Fibroblast of skin of left biceps (primary cell): ENCODE measurements at regions not wholly inside any gene's neighbourhood (a gene's known extent, or its start where the extent isn't known, plus 50 kb on each side); places are given as distances from the start of the nearest gene placed in this dataset.
"Not testable (repeated sequence)": the region's sequence is repeated elsewhere in the genome, so short reads cannot be mapped to it uniquely, and the experiment has no call there.

Source experiments
- DNase-seq, 2 experiments: peaks; one replicate each; pipeline ENCODE4 v3.0.0-alpha.2; 2013; ENCODE audit warnings: low read depth in 2 of 2

DNA sequence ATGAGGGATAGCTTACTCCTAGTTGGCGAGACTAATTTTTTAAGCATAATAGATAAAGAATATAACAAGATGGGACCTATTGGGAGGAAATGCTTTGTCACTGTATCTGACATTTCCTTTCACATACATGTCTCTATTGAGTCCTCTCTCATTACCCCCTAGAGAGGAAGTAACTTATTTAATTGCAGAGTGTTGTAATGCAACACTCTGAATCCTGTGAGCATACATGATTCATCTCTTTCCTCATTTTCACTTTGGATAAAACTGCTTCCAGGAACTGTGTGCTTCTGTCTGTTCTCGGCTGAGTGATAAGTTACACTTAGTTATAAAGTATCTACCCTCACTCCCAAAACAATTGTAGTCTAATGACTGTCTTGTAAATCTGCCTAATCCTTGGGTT is 266.1 kb upstream of the ANXA10 start:
- peak; percentile 4 for DNase-seq

DNA sequence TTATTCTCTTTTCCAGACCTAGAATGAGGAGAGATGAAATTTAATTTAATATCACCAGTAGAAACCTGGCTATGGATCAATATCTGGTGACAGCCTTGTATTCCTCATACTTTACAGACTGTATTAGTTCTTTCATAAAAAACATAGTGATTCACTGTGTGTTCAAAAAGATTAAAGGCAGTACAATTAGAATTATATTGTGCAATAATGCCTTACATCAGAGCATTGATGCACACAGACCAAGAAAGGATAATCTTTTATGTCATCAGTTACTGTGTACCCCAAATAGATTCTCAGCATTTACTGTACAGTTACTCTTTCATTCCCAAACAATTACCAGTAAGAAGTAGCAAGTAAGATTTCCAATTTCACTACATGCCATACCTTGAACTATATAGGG is 260.5 kb upstream of the ANXA10 start:
- DNase-seq: no peak

GRCh38 chr4:167838686-167839085 is 253.7 kb upstream of the ANXA10 start:
- no peak for DNase-seq

DNA sequence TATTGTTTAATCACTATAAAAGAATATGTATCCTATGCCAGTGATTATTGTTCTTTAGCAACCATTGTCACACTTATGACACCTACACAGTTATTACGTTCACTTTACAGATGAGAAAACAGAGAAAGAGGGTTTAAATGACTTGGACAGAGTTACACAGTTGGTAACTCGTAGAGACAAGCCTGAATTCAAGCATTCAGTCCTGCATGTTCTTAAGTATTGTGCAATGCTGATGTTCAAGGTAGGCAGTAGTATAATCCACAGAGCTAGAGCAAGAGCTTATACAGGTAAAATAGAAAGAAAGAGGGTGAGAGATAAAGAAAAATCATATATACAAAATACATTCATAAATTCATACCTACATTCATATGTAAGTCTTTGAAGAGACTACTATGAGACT is 249.8 kb upstream of the ANXA10 start:
- no peak for DNase-seq

- no peak for DNase-seq
These were observed 237.5 kb upstream of the ANXA10 start for GRCh38 chr4:167854881-167855280.

- not testable (repeated sequence) for DNase-seq
These were observed 234.2 kb upstream of the ANXA10 start for GRCh38 chr4:167858127-167858526.

DNA sequence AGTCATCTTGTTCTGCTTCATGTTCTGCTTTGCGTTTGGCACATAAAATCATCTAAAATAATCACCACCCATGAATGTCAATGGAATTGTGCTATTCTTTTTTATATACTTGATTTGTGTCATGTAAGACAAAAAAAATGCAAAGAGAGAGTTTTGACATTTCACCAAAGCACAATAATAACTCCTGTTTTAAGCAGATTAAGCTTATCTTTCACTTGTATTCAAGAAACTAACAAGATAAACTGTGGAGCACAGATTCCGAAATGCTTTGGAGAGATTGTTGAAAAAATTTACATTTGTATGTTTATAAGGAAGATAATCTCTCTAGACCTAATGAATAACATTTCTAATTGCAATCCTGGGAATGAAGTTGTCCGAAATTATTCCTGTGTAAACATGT is 225.1 kb upstream of the ANXA10 start:
- DNase-seq: no peak

GRCh38 chr4:167868163-167868562 is 224.2 kb upstream of the ANXA10 start:
- no peak for DNase-seq

DNA sequence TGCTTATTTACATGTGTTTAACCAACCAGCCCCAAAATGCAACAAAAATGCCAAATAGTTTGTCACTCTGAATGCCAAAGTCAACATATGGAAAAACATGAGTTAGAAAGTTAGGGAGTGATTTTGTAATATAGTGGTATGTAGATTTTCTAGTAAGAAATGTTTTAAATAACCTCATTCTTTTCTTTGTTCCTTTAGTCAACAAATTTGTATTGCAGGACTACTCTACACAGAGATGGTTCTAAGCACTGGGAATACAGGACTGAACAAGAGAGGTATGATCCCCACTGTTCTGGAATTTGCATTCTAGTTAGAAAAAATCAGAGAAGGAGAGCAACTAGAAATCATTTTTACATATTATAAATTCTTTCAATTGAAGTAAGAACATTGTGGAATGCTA is 218.8 kb upstream of the ANXA10 start:
- peak; percentile 34 to 37 for DNase-seq

- DNase-seq: not testable (repeated sequence)
These were observed 216.2 kb upstream of the ANXA10 start for GRCh38 chr4:167876091-167876490.

DNA sequence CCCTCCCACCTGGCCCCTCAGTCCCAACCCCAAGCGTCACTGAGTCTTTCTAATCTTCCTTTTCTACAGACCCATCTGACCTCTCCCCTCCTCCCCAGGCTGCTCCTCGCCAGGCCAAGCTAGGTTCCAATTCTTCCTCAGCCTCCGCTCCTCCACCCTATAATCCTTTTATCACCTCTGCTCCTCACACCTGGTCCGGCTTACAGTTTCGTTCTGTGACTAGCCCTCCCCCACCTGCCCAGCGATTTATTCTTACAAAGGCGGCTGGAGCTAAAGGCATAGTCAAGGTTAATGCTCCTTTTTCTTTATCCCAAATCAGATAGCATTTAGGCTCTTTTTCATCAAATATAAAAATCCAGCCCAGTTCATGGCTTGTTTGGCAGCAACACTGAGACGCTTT is 214.5 kb upstream of the ANXA10 start:
- DNase-seq: not testable (repeated sequence)

GRCh38 chr4:167883266-167883665 is 209.1 kb upstream of the ANXA10 start:
- DNase-seq: peak in 1 of 2 experiments; percentile 52

DNA sequence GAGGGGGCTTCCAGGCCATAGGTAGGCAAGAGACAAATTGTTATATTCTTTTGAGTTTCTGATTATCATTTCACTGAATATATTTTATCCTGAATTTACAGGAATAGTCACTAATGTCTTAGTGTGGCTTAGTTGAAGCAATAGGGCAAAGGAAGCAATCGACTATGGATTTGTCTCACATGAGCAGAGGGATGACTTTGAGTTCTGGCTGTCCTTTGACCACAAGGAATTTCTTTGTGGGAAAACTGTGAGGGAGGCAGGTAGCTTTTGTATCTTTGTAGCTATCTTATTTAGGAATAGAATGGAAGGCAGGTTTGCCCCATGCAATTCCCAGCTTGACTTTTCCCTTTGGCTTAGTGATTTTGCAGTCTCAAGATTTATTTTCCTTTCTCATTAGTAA is 207.3 kb upstream of the ANXA10 start:
- no peak for DNase-seq

GRCh38 chr4:167885872-167886271 is 206.5 kb upstream of the ANXA10 start:
- DNase-seq: no peak

DNA sequence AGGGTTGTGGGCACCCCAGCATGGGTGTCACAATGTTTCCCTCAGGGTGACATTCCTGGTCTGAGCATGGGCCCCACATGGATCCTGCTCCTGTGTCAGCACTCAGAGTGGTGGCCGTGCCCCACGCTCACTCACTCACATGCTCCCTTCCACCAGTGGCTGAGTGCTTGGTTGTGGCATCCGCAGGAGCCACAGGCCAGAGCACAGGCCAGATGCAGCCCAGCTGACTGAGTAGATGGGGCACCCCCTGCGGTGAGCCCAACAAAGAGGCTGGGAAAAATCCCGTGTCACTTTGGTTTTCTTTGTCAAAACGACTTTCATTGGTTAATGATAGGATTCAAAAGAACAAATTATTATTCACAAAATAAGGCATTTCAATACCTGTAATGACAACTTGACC is 204.6 kb upstream of the ANXA10 start:
- no peak for DNase-seq

GRCh38 chr4:167890226-167890625 is 202.1 kb upstream of the ANXA10 start:
- DNase-seq: no peak

- no peak for DNase-seq
These were observed 198.8 kb upstream of the ANXA10 start for GRCh38 chr4:167893531-167893930.

DNA sequence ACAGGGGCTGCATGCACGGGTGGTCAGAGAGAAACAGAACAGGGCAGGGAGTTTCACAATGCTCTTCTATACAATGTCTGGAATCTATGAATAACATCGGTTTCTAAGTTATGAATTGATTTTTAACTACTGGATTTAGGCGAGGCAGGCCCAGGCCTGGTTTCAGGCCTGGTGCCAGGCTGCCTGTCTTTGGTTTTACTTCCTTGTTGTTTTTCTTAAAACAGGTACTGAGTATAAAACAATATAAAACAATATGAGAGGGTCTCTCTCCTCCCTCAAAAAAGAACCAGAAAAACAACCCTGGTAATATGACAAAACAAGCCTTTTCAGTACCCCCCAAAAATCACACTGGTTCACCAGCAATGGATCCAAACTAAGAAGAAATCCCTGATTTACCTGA is 196.1 kb upstream of the ANXA10 start:
- DNase-seq: not testable (repeated sequence)

DNA sequence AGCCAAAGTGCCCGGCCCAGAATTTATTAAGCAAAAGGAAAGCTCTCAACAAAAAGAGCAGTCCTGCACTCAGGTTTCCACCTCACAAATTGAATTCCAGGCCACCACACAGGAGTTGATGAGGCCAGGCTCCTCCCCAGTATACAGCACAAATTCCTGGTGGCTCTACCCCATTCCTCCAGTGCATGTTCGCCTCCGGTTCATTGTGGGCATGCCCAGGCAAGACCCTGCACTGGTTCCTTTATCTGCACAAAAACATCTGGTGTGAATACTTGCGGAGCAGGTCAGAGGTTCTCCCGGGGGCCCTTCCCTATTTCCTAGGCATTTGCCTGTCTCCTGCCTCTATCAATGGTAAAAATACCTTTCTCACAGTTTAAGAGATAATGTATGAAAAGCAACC is 195.2 kb upstream of the ANXA10 start:
- DNase-seq: no peak

DNA sequence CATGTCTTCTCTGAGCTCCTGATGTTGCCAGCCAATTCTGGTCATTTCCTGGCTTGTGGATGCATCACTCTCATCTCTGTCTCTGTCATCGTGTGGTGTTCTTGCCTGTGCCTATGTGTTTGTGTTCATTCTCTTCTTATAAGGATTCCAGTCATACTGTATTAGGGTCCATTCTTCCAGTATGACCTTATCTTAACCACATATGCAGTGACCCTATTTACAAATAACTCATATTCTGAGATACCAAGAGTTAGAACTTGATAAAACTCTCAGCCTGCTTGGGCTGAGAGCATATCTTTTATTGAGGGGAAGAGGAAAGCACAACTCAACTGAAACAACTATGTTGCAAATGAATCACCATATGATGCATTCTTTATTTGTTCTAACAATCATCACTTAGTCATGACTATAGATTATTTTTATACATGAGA is 189.0 kb upstream of the ANXA10 start:
- DNase-seq: peak in 1 of 2 experiments; percentile 30

DNA sequence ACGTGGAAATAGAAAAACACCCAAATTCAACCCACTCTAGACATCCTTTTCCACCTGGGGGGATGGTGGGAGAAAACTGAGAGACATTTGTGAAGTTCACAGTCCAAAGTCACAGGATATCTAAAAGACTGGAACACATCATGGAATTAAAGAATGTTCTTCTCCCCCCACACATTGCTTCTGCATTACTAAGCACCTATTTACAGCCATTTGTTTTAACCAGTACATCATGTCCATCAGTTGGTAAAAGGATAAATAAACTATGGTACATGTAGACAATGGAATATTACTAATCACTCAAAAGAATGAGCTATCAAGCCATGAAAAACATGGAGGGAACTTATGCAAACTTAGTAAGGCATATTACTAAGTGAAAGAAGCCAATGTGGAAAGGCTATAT is 185.5 kb upstream of the ANXA10 start:
- DNase-seq: no peak

DNA sequence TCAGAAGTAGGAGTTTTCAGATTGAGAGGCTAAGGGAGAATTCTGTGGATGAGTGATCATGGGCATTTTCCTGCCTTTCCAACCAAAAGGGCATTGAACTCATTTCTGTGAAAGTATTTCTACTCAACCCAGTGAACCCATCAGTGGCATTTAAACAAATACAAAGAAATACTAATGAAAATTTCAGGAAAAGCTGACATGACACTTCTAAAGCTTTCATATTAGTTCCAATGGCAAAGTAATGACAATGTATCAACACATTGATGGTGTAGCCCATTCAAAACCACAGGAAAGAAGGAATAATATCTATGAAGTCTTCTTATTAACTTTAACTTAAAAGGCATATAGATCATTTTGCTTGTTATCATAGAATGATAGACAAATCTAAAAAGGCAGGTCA is 183.5 kb upstream of the ANXA10 start:
- no peak for DNase-seq

GRCh38 chr4:167912535-167912934 is 179.8 kb upstream of the ANXA10 start:
- not testable (repeated sequence) for DNase-seq

- no peak for DNase-seq
These were observed 174.3 kb upstream of the ANXA10 start for GRCh38 chr4:167918077-167918476.

GRCh38 chr4:167930166-167930565 is 162.2 kb upstream of the ANXA10 start:
- DNase-seq: no peak
